ENCODE measurements at regions not wholly inside any gene's neighbourhood (a gene's known extent, or its start where the extent isn't known, plus 50 kb on each side); places are given as distances from the start of the nearest gene placed in this dataset.

DNA sequence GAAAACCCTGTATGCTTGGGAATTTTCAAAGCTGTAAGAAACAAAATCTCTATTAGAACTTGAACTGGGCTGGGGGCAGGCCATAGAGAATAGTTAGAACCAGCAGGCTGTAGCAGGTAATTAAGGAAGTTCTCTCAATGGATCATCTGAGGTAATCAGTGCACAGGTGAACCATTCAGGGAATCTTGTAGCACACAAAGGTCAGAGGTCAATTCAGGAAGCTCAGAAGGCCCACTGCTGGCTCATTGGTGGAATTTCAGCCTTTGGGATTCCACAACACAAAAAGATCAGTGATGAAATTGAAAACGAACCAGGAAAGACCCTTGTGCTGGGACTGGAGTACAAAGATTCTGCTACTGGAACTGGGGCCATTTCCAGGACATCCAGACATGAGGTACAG is 82.0 kb downstream of the TMEM168 start:
- Histone ChIP-seq H3K9me2 (no peaks in the 10 kb centered on the region), H4K20me1 (ENCODE audit: insufficient read depth) (no peaks in the 10 kb centered on the region), H3K36me3 (replicated peaks in 1 of 2; ENCODE audit: control insufficient read depth in 1 of 2, insufficient read depth in 2 of 2, low read length in 1 of 2) (no peaks in the 10 kb centered on the region), H3K9me3 (no peaks in the 10 kb centered on the region), H3K27me3 (ENCODE audit: insufficient read depth) (no peaks in the 10 kb centered on the region), H3K27ac (ENCODE audit: low read depth in 2 of 2, low read length in 1 of 2) (peak overlapping the region in 1 of 2 experiments; percentile 64; a peak in 1 of 4 replicates), H3K4me3 (ENCODE audit: low read depth in 2 of 2, low read length in 1 of 2) (no peak overlapping the region), H3K4me2 (no peak overlapping the region), H3K9ac (no peak overlapping the region), H3K4me1 (ENCODE audit: control insufficient read depth in 1 of 2, insufficient read depth in 2 of 2, low read depth in 1 of 2, low read length in 1 of 2) (peaks cover 0 to 8% of the 10 kb centered on the region in 2 experiments; a peak in 2 of 4 replicates), H2AFZ (ENCODE audit: low read depth) (no peak overlapping the region), H3K79me2 (ENCODE audit: insufficient read depth) (no peaks in the 10 kb centered on the region), H3F3A (replicated peaks; ENCODE audit: insufficient read depth) (no peaks in the 10 kb centered on the region)
- no peak for TF ChIP-seq FOSL2 (IDR thresholded peaks at IDR 0.05; ENCODE audit: borderline replicate concordance, low read depth)
- TF ChIP-seq POLR2AphosphoS5 (IDR thresholded peaks at IDR 0.05; ENCODE audit: low read depth, low read length) = no peak
- no peak for TF ChIP-seq GATA2 (CRISPR knock-in tag; IDR thresholded peaks at IDR 0.05)
- TF ChIP-seq EZH2phosphoT487 (IDR thresholded peaks at IDR 0.05; ENCODE audit: borderline replicate concordance, low read depth) = no peak
- TF ChIP-seq, protein P1, sequence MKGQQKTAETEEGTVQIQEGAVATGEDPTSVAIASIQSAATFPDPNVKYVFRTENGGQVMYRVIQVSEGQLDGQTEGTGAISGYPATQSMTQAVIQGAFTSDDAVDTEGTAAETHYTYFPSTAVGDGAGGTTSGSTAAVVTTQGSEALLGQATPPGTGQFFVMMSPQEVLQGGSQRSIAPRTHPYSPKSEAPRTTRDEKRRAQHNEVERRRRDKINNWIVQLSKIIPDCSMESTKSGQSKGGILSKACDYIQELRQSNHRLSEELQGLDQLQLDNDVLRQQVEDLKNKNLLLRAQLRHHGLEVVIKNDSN (IDR thresholded peaks at IDR 0.05; ENCODE audit: borderline replicate concordance, low read depth) = no peak
- no peak for TF ChIP-seq NRF1 (IDR thresholded peaks at IDR 0.05; ENCODE audit: low read depth, low read length)
- 9% methylated on average over 1 of the region's 1 CpG for WGBS (ENCODE audit: low lambda C conversion rate)
- ChIA-PET POLR2A (no interaction called here), CTCF (interaction anchor here (0.6 to 1.9 kb wide), 7 partner anchors 23 to 714 kb away, joined by 3 to 4 read pairs (median 3); no protein-coding TSS in a partner anchor)
- no peak for DNase-seq

Data from SK-N-SH (cell line).